ENCODE measurements at regions not wholly inside any gene's neighbourhood (a gene's known extent, or its start where the extent isn't known, plus 50 kb on each side); places are given as distances from the start of the nearest gene placed in this dataset.

- FAIRE-seq: no peak
Measured at GRCh38 chr9:110130211-110130610, 77.7 kb downstream of the C9orf152 start.

More at GRCh38 chr9:110130211-110130610, 77.7 kb downstream of the C9orf152 start:
- ATAC-seq (no peak), DNase-seq (ENCODE audit: low spot score) (no peak)
- intact Hi-C loops (cut with micrococcal nuclease; ENCODE audit: unreplicated experiment) (no loop called here), in situ Hi-C loops (cut with HindIII; ENCODE audit: extremely low pct_ligation_motif_present, low pct_unique_long_range_greater_than_20kb) (no loop called here)
- H4K20me1 ChIP-seq (ENCODE audit: insufficient read depth, low read length): peaks cover 11% of the 10 kb centered on the region; the same call in 1 of the 2 replicates
- no peak overlapping the region for H3K4me3 ChIP-seq (replicated peaks in 1 of 3; ENCODE audit: insufficient read depth in 1 of 3, low read depth in 2 of 3, low read length in 3 of 3)
- peaks cover 83% of the 10 kb centered on the region for H3K79me2 ChIP-seq (ENCODE audit: insufficient read depth, low read length)
- no peak overlapping the region for H3K27ac ChIP-seq (ENCODE audit: extremely low read length, insufficient read depth, low read length)
- 0 out of 5 replicates have a peak, but pooled peaks cover 0 to 4% of the 10 kb centered on the region in 2 experiments for H3K36me3 ChIP-seq (replicated peaks in 1 of 2; ENCODE audit: control insufficient read depth in 1 of 2, insufficient read depth in 2 of 2, low read length in 2 of 2)
- 51% methylated on average over 3 of the region's 3 CpGs for WGBS (ENCODE audit: low lambda C conversion rate)
- H3K4me1 ChIP-seq (ENCODE audit: insufficient read depth, low read length): peaks cover 44% of the 10 kb centered on the region
- H3K9me3 ChIP-seq (ENCODE audit: low read length): no peaks in the 10 kb centered on the region
- TF ChIP-seq PAXIP1 (CRISPR knock-in tag; conservative IDR thresholded peaks at IDR 0.05) (0 out of 2 replicates have a peak, but pooled peaks have one; percentile 10), HNF4G (IDR thresholded peaks at IDR 0.05; ENCODE audit: borderline replicate concordance, low read depth, low read length) (peak; percentile 37; the same call in 1 of the 2 replicates), HNF4G (CRISPR knock-in tag; IDR thresholded peaks at IDR 0.05; ENCODE audit: borderline replicate concordance, low read depth) (no peak), GZF1 (CRISPR knock-in tag; IDR thresholded peaks at IDR 0.05) (peak; percentile 94), FUBP1 (CRISPR knock-in tag; IDR thresholded peaks at IDR 0.05; ENCODE audit: borderline replicate concordance) (no peak), ZNF569 (CRISPR knock-in tag; IDR thresholded peaks at IDR 0.05; ENCODE audit: borderline replicate concordance) (no peak), EP300 (IDR thresholded peaks at IDR 0.05; ENCODE audit: low read depth in 2 of 2, low read length in 2 of 2) (peak in 1 of 2 experiments; percentile 16; a peak in 1 of 4 replicates), EP300 (CRISPR knock-in tag; IDR thresholded peaks at IDR 0.05; ENCODE audit: borderline replicate concordance) (no peak), PREB (CRISPR knock-in tag; IDR thresholded peaks at IDR 0.05) (no peak), HNF4A (CRISPR knock-in tag; IDR thresholded peaks at IDR 0.05) (peak; percentile 60), ZSCAN25 (CRISPR knock-in tag; IDR thresholded peaks at IDR 0.05) (no peak), E2F1 (CRISPR knock-in tag; IDR thresholded peaks at IDR 0.05) (no peak), ZNF513 (CRISPR knock-in tag; conservative IDR thresholded peaks at IDR 0.05) (no peak), NCOR1 (IDR thresholded peaks at IDR 0.05; ENCODE audit: borderline replicate concordance, low read length) (peak; percentile 57; the same call in 1 of the 2 replicates), ZBTB21 (CRISPR knock-in tag; IDR thresholded peaks at IDR 0.05) (no peak)
- no peaks in the 10 kb centered on the region; a peak in 1 of 5 replicates for H3K27me3 ChIP-seq (ENCODE audit: control insufficient read depth in 1 of 2, insufficient read depth in 2 of 2, low read length in 2 of 2)
- no peak overlapping the region for H2AFZ ChIP-seq (ENCODE audit: low read length)
- no TSS peak for BruUV-seq (replicated peaks)
- ChIA-PET CTCF (ENCODE audit: low intra/inter-chr PET ratio, low total read pairs) (no interaction called here), POLR2A (interaction anchor here (0.6 kb wide), 1 partner anchor 42 kb away, joined by 3 read pairs; no protein-coding TSS in a partner anchor)
- H3K9ac ChIP-seq (ENCODE audit: insufficient read depth, low read depth, low read length): peak overlapping the region; percentile 16; the same call in 1 of the 2 replicates
- peak overlapping the region; percentile 98; the same call in 1 of the 2 replicates for H3K4me2 ChIP-seq (ENCODE audit: low read depth, low read length)
